NCI-H187 treated with DMSO at 0.1 percent for 48 hours (cell line): ENCODE measurements at regions not wholly inside any gene's neighbourhood (a gene's known extent, or its start where the extent isn't known, plus 50 kb on each side); places are given as distances from the start of the nearest gene placed in this dataset.

ENCODE experiments used
- DNase-seq: peaks from one replicate; lab custom pipeline; 2025; lab: John Stamatoyannopoulos, UW

DNA sequence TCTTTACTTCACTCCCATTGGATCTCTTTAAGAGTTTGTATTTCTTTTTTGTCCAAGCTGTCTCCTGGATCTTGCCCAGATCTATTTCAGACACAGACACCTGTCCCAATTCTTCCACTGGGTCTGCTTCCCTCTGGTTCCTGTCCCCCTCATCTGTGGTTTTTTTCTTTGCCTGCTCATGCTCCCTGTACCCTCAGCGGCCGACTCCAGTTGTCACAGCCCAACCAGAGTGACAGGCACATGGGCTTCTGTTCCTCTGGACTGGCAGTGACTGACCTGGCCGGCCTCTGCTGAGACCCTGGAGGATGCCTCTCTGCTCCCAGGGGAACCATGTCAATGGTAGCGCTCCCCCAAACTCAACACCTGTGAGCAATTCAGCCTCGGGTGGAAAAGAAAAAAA is 142.6 kb downstream of the WSCD1 start:
- DNase-seq, result no peak

- no peak for DNase-seq
Measured at GRCh38 chr17:6209829-6210228, 139.7 kb downstream of the WSCD1 start.

DNA sequence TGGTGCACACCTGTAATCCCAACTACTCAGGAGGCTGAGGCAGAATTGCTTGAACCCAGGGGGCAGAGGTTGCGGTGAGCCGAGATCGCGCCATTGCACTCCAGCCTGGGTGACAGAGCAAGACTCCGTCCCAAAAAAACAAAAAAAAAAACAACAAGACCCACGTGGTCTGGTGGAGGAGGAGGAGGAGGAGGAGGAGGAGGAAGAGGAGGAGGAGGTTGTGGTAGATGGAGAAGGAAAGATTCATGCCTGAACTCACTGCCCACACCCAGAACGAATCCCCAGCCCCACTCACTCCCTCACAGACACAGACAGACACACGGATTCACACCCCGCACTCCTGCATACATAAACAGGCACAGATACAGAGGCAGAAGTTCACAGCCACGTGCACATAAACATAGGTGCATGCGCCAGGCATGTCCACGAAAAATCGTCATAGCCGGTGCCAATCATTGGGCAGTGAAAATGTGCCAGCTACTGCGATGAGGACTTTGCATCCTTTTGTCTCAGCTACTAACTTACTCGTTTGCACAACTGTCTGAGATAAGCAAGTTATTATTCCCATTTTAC is 138.5 kb downstream of the WSCD1 start:
- no peak for DNase-seq

GRCh38 chr17:6205525-6205924 is 135.3 kb downstream of the WSCD1 start:
- no peak for DNase-seq

DNA sequence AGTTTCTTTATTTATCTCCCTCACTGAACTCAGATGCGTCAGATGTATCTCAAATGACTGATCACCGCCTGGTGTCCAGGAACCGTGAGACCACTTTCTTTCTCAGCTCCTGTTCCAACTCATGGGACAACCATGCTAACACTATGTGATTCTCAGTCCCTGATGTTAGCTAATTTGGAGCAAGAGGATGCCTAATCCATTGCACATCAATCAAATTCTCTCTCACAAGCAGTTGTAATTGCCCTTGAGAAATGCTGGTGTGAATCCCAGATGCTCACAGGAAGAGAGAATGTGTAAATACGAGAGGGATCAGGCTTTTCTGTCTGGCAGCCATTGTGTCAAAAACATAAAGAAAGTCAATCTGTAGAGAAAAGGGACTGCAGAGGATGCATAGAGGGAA is 134.9 kb downstream of the WSCD1 start:
- DNase-seq, result no peak

DNA sequence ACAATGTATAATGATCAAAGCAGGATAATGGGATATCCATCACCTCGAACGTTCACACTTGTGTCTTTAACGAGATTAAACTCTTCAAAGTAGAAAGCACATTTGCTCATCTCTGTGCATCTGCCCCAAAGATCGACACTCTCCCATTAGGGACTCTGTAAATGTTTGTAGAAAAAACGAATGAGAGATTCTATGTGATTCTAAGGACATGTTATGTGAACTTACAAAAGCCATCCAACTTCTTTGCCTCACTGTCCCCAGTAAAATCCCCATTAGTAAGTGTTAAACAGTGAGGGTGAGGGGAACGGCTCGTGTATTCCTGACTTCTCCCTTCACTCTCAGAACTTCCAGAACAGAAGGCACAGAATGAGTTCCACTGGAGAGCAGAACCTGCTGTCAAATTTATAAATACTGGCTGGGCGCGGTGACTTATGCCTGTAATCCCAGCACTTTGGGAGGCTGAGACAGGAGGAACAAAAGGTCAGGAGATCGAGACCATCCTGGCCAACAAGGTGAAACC is 134.1 kb downstream of the WSCD1 start:
- no peak for DNase-seq

DNA sequence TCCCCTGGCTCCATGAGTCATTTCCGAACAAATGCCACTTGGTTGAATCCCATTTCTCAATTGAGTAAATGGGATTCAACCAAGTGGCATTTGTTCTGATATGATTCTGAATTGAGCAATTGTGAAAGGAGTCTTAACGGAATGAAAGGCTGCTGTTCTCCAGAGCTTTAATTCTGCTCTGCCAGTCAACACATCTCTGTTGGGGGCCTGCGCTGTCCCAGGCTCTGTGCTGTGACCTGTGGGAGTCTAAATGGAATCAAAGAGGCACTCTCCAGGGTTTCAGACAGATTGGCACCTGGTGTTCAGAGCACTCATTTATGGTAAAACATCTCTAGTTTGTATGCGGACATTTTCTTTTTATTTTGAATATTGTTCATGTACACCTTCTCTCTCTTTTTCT is 126.2 kb downstream of the WSCD1 start:
- DNase-seq, result no peak

DNA sequence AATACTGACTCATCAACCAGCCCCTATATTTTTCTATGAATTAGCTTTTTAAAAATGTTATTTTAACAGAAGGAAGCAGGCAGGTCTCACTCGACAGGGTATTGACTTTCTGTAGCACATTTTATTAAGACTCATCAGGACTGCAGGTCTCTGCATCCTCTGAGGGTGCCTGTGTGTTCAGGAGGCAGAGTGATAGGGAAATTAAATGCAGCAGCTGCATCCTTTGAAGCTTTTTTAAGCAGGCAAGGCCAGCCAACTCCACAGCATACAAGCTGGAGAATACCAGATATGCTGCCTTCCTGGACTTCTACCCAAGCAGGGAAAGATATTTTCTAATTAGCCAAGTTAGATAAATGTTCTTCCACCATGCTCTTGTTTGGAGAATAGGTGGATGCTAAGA is 124.9 kb downstream of the WSCD1 start:
- no peak for DNase-seq

GRCh38 chr17:6191405-6192324 is 121.5 kb downstream of the WSCD1 start:
- DNase-seq, result no peak

- DNase-seq, result no peak
Measured at GRCh38 chr17:6187836-6188235, 117.7 kb downstream of the WSCD1 start.

GRCh38 chr17:6186998-6187397 is 116.8 kb downstream of the WSCD1 start:
- no peak for DNase-seq

DNA sequence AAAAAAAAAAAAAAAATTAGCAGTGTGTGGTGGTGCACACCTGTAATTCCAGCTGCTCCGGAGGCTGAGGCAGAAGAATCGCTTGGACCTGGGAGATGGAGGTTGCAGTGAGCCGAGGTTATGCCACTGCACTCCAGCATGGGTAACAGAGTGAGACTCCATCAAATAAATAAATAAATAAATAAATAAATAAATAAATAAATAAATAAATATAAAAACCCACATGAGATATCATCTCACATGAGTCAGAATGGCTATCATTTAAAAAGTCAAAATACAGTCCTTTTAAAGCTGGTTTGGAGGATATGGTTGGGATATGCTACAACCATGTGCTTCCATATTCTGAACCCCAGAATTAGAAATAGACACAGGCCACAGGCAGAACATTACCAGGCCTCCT is 114.3 kb downstream of the WSCD1 start:
- DNase-seq, result no peak

DNA sequence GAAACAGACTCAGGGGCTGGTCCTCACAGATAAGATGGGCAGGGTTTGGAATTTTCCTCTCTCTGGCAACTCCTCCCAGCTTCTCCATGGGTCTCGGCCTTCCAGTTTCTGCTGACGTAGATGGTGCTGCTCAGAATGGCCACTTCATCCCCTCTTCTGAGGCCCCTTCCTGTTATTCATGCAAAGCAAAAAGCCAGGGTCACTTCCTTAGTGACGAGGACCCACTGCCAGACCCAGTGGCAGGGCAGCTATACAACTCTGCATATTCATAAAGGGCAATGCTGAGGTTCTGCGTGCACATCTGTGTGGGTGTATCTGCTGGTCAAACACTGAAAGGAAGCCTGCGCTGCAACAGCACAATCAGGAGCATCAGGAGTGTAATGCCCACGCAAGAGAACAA is 108.8 kb downstream of the WSCD1 start:
- DNase-seq, result no peak

GRCh38 chr17:6177941-6178694 is 107.9 kb downstream of the WSCD1 start:
- no peak for DNase-seq
